H9 (cell line): ENCODE measurements at regions not wholly inside any gene's neighbourhood (a gene's known extent, or its start where the extent isn't known, plus 50 kb on each side); places are given as distances from the start of the nearest gene placed in this dataset.

Experiments
- DNase-seq: peaks from one replicate; pipeline ENCODE4 v3.0.0-alpha.2; 2017
- H2AFZ ChIP-seq: one replicate; pipeline ENCODE4 v1.6.1; 2013; ENCODE audit warnings: mild to moderate bottlenecking, low read length, control low read depth, moderate library complexity
- H2AK5ac ChIP-seq: 2 replicates; pipeline ENCODE4 v1.6.1; 2013; ENCODE audit warnings: low read length, control low read depth, mixed read lengths; ENCODE audit not compliant: insufficient read length
- H2BK120ac ChIP-seq: one replicate; pipeline ENCODE4 v1.6.1; 2013; ENCODE audit warnings: low read depth, mild to moderate bottlenecking, low read length, control low read depth, inconsistent platforms; ENCODE audit not compliant: poor library complexity, severe bottlenecking
- H2BK12ac ChIP-seq: 2 replicates; pipeline ENCODE4 v1.6.1; 2013; ENCODE audit warnings: low read length, control low read depth, mixed read lengths, low read depth; ENCODE audit not compliant: insufficient read length
- H2BK15ac ChIP-seq: 2 replicates; pipeline ENCODE4 v1.6.1; 2013; ENCODE audit warnings: low read depth, low read length, control low read depth
- H2BK20ac ChIP-seq: one replicate; pipeline ENCODE4 v1.6.1; 2013; ENCODE audit warnings: low read depth, mild to moderate bottlenecking, low read length, control low read depth, inconsistent platforms; ENCODE audit not compliant: poor library complexity, severe bottlenecking
- H2BK5ac ChIP-seq: 2 replicates; pipeline ENCODE4 v1.6.1; 2013; ENCODE audit warnings: low read length, control low read depth, mixed read lengths; ENCODE audit not compliant: insufficient read length
- H3K14ac ChIP-seq: 2 replicates; pipeline ENCODE4 v1.6.1; 2013; ENCODE audit warnings: low read length, control low read depth; ENCODE audit not compliant: insufficient read depth
- H3K18ac ChIP-seq: 2 replicates; pipeline ENCODE4 v1.6.1; 2013; ENCODE audit warnings: low read depth, mild to moderate bottlenecking, mixed read lengths, low read length, control low read depth; ENCODE audit not compliant: insufficient read length
- H3K23ac ChIP-seq: 2 replicates; pipeline ENCODE4 v1.6.1; 2013; ENCODE audit warnings: low read length, control low read depth, mixed read lengths, low read depth; ENCODE audit not compliant: insufficient read length
- H3K23me2 ChIP-seq: 2 replicates; pipeline ENCODE4 v1.6.1; 2013; ENCODE audit warnings: low read depth, mild to moderate bottlenecking, mixed read lengths, low read length, control low read depth; ENCODE audit not compliant: insufficient read length, poor library complexity, severe bottlenecking
- H3K27ac ChIP-seq: 2 replicates; pipeline ENCODE4 v1.5.1; 2013; ENCODE audit warnings: low read length, control low read depth, mixed read lengths, low read depth; ENCODE audit not compliant: insufficient read length
- H3K27me3 ChIP-seq: 2 replicates; pipeline ENCODE4 v1.6.1; 2013; ENCODE audit warnings: low read length, control low read depth, inconsistent platforms; ENCODE audit not compliant: insufficient read depth
- H3K4ac ChIP-seq: 2 replicates; pipeline ENCODE4 v1.6.1; 2013; ENCODE audit warnings: low read depth, mild to moderate bottlenecking, control low read depth, inconsistent platforms, low read length, moderate library complexity
- H3K4me1 ChIP-seq: 2 replicates; pipeline ENCODE4 v1.6.1; 2013; ENCODE audit warnings: low read length, control low read depth, inconsistent platforms; ENCODE audit not compliant: insufficient read depth
- H3K4me2 ChIP-seq: 2 replicates; pipeline ENCODE4 v1.6.1; 2013; ENCODE audit warnings: low read length, control low read depth, mixed read lengths; ENCODE audit not compliant: insufficient read length, insufficient read depth
- H3K56ac ChIP-seq: 2 replicates; pipeline ENCODE4 v1.6.1; 2013; ENCODE audit warnings: low read depth, mild to moderate bottlenecking, mixed read lengths, low read length, control low read depth; ENCODE audit not compliant: insufficient read length
- H3K79me1 ChIP-seq: 2 replicates; pipeline ENCODE4 v1.6.1; 2013; ENCODE audit warnings: low read depth, mild to moderate bottlenecking, moderate library complexity, low read length, control low read depth, inconsistent platforms; ENCODE audit not compliant: insufficient read depth, poor library complexity, severe bottlenecking
- H3K79me2 ChIP-seq: 2 replicates; pipeline ENCODE4 v1.6.1; 2013; ENCODE audit warnings: low read length, control low read depth, inconsistent platforms; ENCODE audit not compliant: insufficient read depth
- H3K9ac ChIP-seq: 2 replicates; pipeline ENCODE4 v1.6.1; 2013; ENCODE audit warnings: low read length, control low read depth, mixed read lengths; ENCODE audit not compliant: insufficient read length; ENCODE audit errors: extremely low read depth
- H3K9me3 ChIP-seq: one replicate; pipeline ENCODE4 v1.6.1; 2013; ENCODE audit warnings: low read depth, low read length, inconsistent platforms; ENCODE audit not compliant: control insufficient read depth
- H3T11ph ChIP-seq: one replicate; pipeline ENCODE4 v1.6.1; 2013; ENCODE audit warnings: mild to moderate bottlenecking, low read length, control low read depth, inconsistent platforms
- H4K20me1 ChIP-seq: one replicate; pipeline ENCODE4 v1.6.1; 2013; ENCODE audit not compliant: control insufficient read depth, insufficient read length, insufficient read depth
- H4K5ac ChIP-seq: 2 replicates; pipeline ENCODE4 v1.6.1; 2013; ENCODE audit warnings: low read depth, mild to moderate bottlenecking, mixed read lengths, low read length, control low read depth; ENCODE audit not compliant: insufficient read length
- H4K8ac ChIP-seq: replicated peaks from 2 replicates; pipeline ENCODE4 v1.6.1; 2013; ENCODE audit warnings: low read length, control low read depth, mixed read lengths, low read depth; ENCODE audit not compliant: insufficient read length
- H4K91ac ChIP-seq: 2 replicates; pipeline ENCODE4 v1.6.1; 2013; ENCODE audit warnings: low read depth, mild to moderate bottlenecking, moderate library complexity, mixed read lengths, low read length, control low read depth; ENCODE audit not compliant: insufficient read length
- H3K27ac Mint-ChIP-seq, 3 experiments: 2 replicates in 2 of 3; 3 replicates in 1 of 3; pipeline ENCODE4 v1.8.0; 2020 to 2021; ENCODE audit warnings: mixed read lengths in 3 of 3, mild to moderate bottlenecking in 1 of 3, moderate library complexity in 1 of 3
- H3K27me3 Mint-ChIP-seq: 2 replicates; pipeline ENCODE4 v1.8.0; 2021; ENCODE audit warnings: low read depth, mild to moderate bottlenecking, moderate library complexity, mixed read lengths
- H3K36me3 Mint-ChIP-seq, 3 experiments: 2 replicates in 2 of 3; 3 replicates in 1 of 3; pipeline ENCODE4 v1.8.0; 2020 to 2021; ENCODE audit warnings: low read depth in 3 of 3, mixed read lengths in 3 of 3; ENCODE audit not compliant: insufficient read depth in 1 of 3
- H3K4me1 Mint-ChIP-seq, 2 experiments: 2 replicates each; pipeline ENCODE4 v1.8.0; 2020; ENCODE audit warnings: mixed read lengths in 2 of 2
- H3K4me3 Mint-ChIP-seq, 2 experiments: 2 replicates in 1 of 2; 3 replicates in 1 of 2; pipeline ENCODE4 v1.8.0; 2020 to 2021; ENCODE audit warnings: mild to moderate bottlenecking in 2 of 2, mixed read lengths in 2 of 2, moderate library complexity in 1 of 2
- H3K9me3 Mint-ChIP-seq, 2 experiments: 2 replicates in 1 of 2; 3 replicates in 1 of 2; pipeline ENCODE4 v1.8.0; 2020; ENCODE audit warnings: mild to moderate bottlenecking in 2 of 2, mixed read lengths in 2 of 2, moderate library complexity in 1 of 2
- WGBS: extraction: QIAGEN DNeasy Blood & Tissue Kit; methylation state at CpG from one replicate; pipeline ENCODE4 v1.1.7; 2013; ENCODE audit warnings: missing lambda C conversion rate, low lambda C conversion rate, mixed read lengths; ENCODE audit not compliant: insufficient read length; ENCODE audit errors: extremely low coverage; 5-methylcytosine and 5-hydroxymethylcytosine counted together
- TF ChIP-seq, protein P1 (sequence below): fragments of 200-600 bp; sonication (generic); conservative IDR thresholded peaks from 3 replicates; pipeline ENCODE4 v1.8.0; 2021; ENCODE audit warnings: antibody characterized with exemption, mild to moderate bottlenecking

DNA sequence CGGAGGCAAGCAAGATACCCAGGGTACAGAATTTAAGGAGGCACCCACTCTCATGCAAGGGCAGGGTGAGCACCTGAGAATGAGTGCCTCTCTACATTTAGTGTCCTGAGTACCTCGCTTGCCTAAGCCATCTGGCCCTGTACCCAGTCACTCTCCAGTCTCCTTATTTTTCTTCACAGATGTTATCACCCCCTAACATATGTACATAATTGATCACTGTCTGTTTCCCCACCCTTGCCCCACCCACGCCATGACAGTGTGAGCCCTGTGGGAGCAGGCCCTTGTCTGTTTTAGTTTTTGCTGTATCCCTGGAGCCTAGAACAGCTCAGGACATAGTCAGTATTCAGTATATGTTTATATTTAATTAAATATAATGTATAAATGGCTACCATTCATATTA is 113.6 kb downstream of the SPRY1 start:
- H3K9me3 ChIP-seq, result no peaks in the 10 kb centered on the region
- no peak overlapping the region for H3K23ac ChIP-seq
- peaks cover 16 to 22% of the 10 kb centered on the region in 2 experiments for H3K4me1 Mint-ChIP-seq
- no peak overlapping the region for H2BK20ac ChIP-seq
- no peak overlapping the region for H3K4me2 ChIP-seq
- H4K5ac ChIP-seq, result no peak overlapping the region
- H3K27ac ChIP-seq, result no peak overlapping the region
- TF ChIP-seq, protein P1, sequence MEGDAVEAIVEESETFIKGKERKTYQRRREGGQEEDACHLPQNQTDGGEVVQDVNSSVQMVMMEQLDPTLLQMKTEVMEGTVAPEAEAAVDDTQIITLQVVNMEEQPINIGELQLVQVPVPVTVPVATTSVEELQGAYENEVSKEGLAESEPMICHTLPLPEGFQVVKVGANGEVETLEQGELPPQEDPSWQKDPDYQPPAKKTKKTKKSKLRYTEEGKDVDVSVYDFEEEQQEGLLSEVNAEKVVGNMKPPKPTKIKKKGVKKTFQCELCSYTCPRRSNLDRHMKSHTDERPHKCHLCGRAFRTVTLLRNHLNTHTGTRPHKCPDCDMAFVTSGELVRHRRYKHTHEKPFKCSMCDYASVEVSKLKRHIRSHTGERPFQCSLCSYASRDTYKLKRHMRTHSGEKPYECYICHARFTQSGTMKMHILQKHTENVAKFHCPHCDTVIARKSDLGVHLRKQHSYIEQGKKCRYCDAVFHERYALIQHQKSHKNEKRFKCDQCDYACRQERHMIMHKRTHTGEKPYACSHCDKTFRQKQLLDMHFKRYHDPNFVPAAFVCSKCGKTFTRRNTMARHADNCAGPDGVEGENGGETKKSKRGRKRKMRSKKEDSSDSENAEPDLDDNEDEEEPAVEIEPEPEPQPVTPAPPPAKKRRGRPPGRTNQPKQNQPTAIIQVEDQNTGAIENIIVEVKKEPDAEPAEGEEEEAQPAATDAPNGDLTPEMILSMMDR, result no peak
- no CpG with 5 or more reads among the region's 3 CpGs for WGBS
- peaks cover 0 to 5% (median 4%) of the 10 kb centered on the region in 3 experiments; a peak in 3 of 7 replicates for H3K36me3 Mint-ChIP-seq
- no peak for DNase-seq
- H2BK120ac ChIP-seq, result no peak overlapping the region
- no peak overlapping the region for H3K9ac ChIP-seq
- no peak overlapping the region for H3K56ac ChIP-seq
- peaks cover 7% of the 10 kb centered on the region for H3K23me2 ChIP-seq
- no peaks in the 10 kb centered on the region for H3K27me3 ChIP-seq
- H2BK12ac ChIP-seq, result no peak overlapping the region
- peaks cover 6 to 10% of the 10 kb centered on the region in 2 experiments for H3K9me3 Mint-ChIP-seq
- no peak overlapping the region for H4K8ac ChIP-seq
- no peak overlapping the region for H2AFZ ChIP-seq
- H3K27me3 Mint-ChIP-seq, result no peaks in the 10 kb centered on the region
- no peak overlapping the region for H2BK15ac ChIP-seq
- no peaks in the 10 kb centered on the region for H4K20me1 ChIP-seq
- H3K4ac ChIP-seq, result no peak overlapping the region
- H2AK5ac ChIP-seq, result no peak overlapping the region
- no peak overlapping the region for H3K27ac Mint-ChIP-seq
- H3K14ac ChIP-seq, result no peak overlapping the region
- H3K4me3 Mint-ChIP-seq, result no peak overlapping the region
- no peaks in the 10 kb centered on the region for H3K79me2 ChIP-seq
- no peaks in the 10 kb centered on the region for H3K79me1 ChIP-seq
- H2BK5ac ChIP-seq, result no peak overlapping the region
- no peak overlapping the region for H3T11ph ChIP-seq
- H3K18ac ChIP-seq, result no peak overlapping the region
- H4K91ac ChIP-seq, result no peak overlapping the region
- H3K4me1 ChIP-seq, result peaks cover 3% of the 10 kb centered on the region; the same call in 1 of the 2 replicates
